H54 (cell line): ENCODE measurements at regions not wholly inside any gene's neighbourhood (a gene's known extent, or its start where the extent isn't known, plus 50 kb on each side); places are given as distances from the start of the nearest gene placed in this dataset.
A peak's percentile ranks its signal among the peaks of the same experiment; 100 is the strongest.

Experiments
- DNase-seq: peaks from one replicate; pipeline ENCODE4 v3.0.0; 2011; ENCODE audit warnings: low spot score, mixed read lengths; ENCODE audit not compliant: insufficient read length
- FAIRE-seq: peaks from 3 replicates; lab custom pipeline; 2011; peaks lifted over from hg19 to GRCh38; lab: Jason Lieb, UNC
- POLR2A ChIP-seq: IDR thresholded peaks from 2 replicates; pipeline ENCODE4 v1.6.1; 2011; ENCODE audit warnings: low read depth, mild to moderate bottlenecking, low read length

DNA sequence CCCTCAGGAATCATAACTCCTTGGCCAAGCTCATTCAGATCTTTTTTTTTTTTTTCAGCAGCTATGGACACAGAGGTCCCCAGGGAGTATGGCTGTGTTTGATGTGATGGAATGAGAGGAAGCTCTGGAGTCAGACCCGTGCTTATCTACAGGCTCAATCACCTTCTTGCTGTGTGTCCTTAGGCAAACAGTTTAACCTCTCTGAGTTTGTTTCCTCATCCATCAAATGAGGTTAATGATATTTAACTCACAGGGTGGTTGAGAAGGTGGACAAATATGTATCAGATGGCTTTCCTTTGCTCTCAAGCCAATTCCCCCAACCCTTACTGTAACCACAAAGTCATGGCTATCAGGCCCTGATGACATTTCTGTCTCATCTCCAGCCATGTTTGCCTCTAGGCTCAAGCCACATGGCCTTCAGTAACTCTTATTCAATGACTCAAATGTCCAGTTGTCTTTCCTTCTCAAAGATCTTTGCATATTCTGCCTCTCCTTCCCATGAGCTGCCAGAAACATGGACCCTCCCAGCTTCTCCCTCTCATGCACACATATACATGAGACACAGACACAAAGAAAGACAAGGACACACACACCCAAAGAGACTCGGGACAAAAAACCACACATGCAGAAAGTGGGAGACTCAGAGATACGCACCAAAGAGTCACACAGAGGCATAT is 303.5 kb upstream of the KAZN start:
- no peak for TF ChIP-seq POLR2A
- DNase-seq (no peak), FAIRE-seq (no peak)

DNA sequence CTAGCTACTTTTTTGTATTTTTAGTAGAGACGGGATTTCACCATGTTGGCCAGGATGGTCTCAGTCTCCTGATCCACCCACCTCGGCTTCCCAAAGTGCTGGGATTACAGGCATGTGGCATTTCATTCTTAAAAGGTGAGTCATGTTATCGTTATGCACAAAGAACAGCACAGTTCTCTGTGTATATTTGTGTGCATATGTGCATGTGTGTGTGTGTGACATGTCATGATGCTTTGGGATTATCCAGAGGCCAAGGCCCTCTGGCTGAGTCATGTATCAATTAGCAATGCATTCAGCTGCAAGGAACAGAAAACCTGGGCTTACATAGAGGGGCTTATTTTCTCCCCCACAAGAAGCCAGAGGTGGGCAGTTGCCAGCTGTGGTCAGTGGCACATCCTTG is 301.7 kb upstream of the KAZN start:
- TF ChIP-seq POLR2A = no peak
- DNase-seq (peak; percentile 4), FAIRE-seq (no peak)

DNA sequence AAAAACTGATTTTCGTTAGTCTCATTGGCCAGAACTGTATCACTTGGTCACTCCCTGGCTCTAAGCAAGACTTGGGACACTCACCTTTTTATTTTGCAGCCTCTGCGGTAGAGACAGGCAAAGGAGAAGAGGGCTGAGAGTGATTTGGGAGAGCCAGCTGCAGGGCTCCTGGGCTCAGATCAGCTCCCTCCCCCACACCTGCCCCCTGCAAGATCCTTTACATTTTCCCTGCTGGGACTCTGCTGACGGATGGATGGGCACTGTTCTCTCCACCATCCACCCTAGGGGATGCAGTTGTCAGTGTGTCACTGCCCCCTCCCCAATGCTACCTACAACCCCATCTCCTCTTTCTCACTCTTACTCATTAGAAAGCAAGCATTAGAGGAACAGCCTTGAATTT is 301.1 kb upstream of the KAZN start:
- TF ChIP-seq POLR2A = no peak
- DNase-seq (no peak), FAIRE-seq (no peak)

DNA sequence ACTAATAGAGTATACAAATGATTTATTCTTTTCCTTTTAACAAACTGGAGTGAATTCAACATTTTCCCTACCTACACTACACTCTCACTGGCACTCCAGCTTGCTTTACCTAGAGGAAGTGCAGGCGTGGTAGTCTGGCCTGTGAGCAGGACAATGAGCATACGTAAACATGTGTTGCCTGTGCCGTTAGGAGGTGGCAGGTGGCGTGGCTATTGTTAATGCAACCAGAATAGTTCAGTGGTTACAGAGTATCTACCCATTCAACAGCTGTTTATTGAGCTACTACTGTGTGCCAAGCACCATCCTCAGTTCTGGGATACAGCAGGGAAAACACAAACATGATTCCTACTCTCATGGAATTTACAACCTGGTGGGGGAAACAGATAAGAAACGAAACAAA is 299.7 kb upstream of the KAZN start:
- no peak for TF ChIP-seq POLR2A
- FAIRE-seq (no peak), DNase-seq (no peak)

DNA sequence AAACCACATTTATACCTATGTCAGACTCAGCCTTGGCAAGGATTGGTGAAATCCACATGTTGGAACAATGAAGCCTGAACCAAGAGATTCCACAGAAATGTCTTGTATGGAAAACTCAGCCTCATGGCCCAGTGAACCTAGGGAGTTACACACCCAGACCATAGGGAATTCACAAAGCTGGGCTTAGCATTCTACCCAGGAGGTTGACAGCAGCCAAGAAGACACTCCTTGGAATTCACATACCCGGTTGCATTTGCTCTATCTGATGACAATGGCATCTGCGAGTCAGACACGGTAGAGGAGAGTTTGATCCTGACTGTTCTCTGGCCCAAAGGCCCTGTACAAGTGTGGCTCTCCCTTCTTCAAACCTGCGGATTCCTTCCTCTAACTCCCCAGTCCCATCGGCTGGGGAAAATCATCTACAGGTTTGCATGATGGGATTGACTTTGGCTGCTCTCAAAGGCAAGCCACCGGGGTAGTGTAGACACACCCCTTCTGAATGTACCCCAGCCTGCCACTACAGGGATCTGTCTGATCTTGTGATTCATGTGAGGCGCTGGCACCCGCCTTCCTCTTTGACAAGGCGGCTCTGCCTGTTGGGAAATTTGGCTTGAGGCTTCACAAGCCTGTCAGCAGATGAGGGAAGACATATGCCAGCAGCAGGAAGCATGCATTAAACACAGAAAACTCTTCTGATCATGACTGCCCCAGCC is 297.3 kb upstream of the KAZN start:
- TF ChIP-seq POLR2A = no peak
- DNase-seq (no peak), FAIRE-seq (no peak)

DNA sequence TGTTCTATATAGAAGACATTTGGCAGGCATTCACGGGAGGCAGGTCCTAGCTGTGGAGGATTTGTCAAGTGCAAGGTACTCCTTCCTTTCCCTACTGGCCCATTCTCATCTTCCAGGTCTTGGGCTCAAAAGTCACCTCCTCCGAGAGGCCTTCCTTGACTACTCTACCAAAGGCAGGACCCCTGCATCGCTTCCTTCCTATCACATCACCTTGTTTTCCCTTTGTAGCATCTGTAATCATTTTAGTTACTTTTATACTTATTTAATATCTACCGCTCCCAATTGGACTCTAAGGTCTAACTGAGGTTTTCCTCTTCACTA is 296.8 kb upstream of the KAZN start:
- FAIRE-seq (no peak), DNase-seq (no peak)
- TF ChIP-seq POLR2A = no peak

DNA sequence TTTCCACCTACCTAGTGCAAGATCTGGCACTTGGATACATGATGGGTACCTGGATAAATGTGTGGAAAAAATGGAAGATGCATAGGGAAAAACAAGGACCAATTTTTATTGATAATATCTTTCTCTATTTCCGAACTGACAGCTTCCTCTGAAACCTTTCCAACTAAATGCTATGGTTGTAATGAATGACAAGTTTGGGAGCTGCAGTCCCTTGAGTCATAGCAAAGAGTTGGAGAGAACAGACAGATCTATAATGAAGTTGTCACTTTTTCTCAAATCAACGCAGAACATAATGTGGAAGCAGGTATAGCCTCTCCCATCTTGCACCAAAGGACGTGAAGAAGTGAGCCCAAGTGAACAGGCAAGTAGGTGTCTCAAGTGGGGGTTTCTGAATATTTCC is 296.5 kb upstream of the KAZN start:
- FAIRE-seq (no peak), DNase-seq (no peak)
- no peak for TF ChIP-seq POLR2A

DNA sequence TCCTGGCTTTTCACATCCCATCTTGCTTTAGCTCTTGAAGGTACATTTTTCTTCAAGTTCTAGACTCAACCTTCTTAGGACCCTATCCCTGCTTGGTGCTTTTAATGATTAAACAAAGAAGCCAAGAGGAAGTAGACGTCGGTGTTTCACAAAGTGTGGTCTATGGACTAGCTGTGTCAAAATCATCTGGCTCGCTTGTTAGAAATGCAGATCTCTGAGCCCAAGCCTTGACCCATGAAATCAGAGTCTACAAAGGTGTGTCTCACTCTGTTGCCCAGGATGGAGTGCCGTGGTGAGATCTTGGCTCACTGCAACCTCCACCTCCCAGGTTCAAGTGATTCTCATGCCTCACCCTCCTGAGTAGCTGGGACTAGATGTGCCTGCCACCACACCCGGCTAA is 295.5 kb upstream of the KAZN start:
- FAIRE-seq = no peak
- DNase-seq = no peak
- TF ChIP-seq POLR2A = no peak

DNA sequence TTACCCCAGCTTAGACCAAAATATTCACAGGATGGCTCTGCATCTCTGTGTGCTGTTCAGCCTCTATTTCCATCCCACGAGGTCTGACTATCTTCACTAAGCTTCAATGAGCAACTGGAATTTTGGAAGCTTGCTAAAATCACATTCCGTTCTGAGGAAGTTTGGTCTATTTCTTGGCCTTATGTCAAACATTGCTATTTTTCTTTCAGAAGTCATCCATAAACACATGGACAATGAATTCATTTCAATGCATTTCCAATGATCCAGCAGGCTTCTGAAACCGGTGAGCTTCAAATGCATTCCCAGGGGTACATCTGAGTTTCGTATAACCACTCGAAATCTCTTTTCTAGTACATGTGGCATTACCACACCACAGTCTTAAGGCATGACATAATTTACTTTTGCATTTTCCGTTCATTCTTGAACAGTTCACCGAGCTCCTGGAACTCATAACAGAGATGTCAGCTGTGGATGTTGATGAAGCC is 294.1 kb upstream of the KAZN start:
- no peak for TF ChIP-seq POLR2A
- DNase-seq (no peak), FAIRE-seq (no peak)

DNA sequence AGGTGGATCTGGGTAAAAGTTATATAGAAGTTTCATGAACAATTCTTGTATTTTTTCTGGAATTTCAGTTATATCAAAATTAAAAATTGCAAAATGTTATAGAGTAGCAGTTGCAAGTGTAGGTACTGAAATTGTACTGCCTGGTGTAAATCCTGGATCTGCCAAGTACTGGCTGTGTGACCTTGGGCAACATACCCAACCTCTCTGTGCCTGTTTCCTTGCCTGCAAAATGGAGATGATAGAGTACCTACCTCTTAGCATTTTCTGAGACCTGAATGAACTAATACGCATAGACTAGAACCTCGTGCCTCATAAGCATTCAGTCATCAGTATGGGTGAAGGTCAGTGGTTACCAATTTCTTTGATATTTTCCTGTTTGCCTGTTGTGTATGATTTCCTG is 290.0 kb upstream of the KAZN start:
- no peak for FAIRE-seq
- no peak for DNase-seq
- TF ChIP-seq POLR2A = no peak

DNA sequence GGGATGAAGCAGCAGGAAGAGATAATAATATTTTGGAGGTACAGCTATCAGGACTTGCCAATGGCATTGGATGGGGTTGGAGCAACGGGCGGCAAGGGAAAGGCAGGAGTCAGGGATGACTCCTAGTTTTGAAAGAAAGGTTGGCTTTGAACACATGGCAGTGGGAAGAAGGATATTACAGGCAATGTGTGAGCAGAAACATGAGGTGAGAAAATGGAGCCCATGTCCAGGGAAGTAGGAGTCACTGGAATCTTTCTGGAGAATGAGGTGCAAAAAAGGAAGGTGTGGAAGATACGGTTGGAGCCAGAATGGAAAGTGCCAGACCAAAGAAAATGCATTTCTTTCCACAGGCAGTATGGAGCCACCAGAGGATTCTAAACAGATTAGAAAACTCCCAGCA is 288.5 kb upstream of the KAZN start:
- TF ChIP-seq POLR2A = no peak
- FAIRE-seq = no peak

DNA sequence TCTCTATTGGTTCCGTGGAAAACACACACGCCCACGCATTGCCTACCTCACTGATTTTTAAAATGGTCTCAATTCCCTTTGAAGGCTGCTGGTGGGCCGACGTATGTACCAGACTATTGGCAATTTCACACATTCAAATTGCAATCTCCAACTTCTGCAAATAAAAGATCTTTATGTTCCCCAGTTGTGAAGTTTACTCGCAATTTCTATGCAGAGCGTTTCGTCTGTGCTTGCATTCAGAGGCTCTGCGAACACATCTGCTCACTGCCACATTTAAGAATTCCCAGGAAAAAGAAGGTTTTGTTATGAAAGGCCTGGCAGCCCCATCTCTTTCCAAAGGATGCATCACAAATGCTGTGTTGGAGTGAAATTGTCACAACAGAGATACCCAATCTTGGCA is 288.0 kb upstream of the KAZN start:
- TF ChIP-seq POLR2A = no peak
- DNase-seq = no peak
- no peak for FAIRE-seq

More for the DNA sequence above, 288.5 kb upstream of the KAZN start:
- no peak for DNase-seq

DNA sequence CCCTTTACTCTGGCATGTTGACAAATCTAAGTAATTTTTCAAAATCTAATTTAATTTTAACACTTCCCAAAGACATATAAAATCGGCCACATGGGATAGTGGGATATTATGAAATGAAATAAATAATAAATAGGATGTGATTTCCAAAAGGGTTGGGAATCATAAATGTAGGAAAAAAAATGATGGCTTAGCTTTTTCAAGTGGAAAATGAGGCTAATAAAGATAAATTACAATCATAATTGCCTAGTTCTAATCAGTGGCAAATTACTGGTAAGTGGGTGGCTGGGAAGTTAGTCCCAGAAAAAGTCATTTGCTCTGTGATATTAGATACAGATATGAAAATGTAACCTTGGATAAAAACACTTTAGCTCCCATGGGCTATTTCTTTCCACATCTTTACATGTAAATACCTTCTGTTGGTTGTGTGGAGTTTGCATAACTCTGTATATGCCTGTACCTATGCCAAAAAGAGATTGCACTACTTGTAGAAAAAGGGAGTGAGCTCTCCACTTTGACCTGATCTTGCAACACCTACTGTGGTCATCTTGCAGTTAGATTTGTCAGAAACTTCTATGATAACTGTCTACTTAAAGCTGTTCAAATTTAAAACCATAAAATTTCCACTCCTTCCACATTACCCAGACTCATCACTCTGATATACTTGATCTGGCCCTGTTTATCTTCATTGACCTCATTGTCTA is 284.6 kb upstream of the KAZN start:
- no peak for FAIRE-seq

DNA sequence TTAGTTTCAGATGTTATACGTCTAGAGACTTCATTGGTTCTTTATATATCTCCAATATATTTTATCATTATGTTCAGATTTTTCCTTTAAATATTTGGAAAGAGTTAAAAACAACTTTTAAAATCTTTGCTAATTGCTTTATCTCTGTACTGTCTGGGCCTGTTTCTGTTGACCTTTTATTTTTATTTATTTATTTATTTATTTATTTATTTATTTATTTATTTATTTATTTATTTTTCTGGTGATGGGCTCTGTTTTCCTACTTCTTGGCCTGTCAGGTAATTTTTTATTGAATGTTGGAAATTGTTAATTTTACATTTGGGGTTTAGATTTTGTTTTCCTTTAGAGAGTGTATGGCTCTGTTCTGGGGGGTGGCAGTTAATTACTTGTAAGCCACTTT is 279.7 kb upstream of the KAZN start:
- FAIRE-seq (no peak), DNase-seq (no peak)
- TF ChIP-seq POLR2A = no peak

More for the DNA sequence above, 284.6 kb upstream of the KAZN start:
- DNase-seq = no peak
- TF ChIP-seq POLR2A = no peak
